ENCODE measurements at regions not wholly inside any gene's neighbourhood (a gene's known extent, or its start where the extent isn't known, plus 50 kb on each side); places are given as distances from the start of the nearest gene placed in this dataset.

GRCh38 chr9:27750566-27750965, 177.3 kb upstream of the C9orf72 start:
- TF ChIP-seq POLR2AphosphoS2 (IDR thresholded peaks at IDR 0.05; ENCODE audit: low read depth, low read length) (no peak), YY1 (IDR thresholded peaks at IDR 0.05; ENCODE audit: low read depth, low read length) (no peak), PKNOX1 (IDR thresholded peaks at IDR 0.05) (no peak), CTCF (IDR thresholded peaks at IDR 0.05 in 2 of 3, conservative IDR thresholded peaks at IDR 0.05 in 1 of 3; ENCODE audit: control insufficient read depth in 2 of 3, extremely low read depth in 1 of 3, insufficient read depth in 1 of 3, low read depth in 3 of 3, low read length in 3 of 3) (no peak), CEBPB (IDR thresholded peaks at IDR 0.05; ENCODE audit: borderline replicate concordance in 1 of 2, low read depth in 2 of 2, low read length in 2 of 2) (no peak), POLR2AphosphoS5 (IDR thresholded peaks at IDR 0.05; ENCODE audit: low read length) (no peak), RELB (IDR thresholded peaks at IDR 0.05; ENCODE audit: low read depth) (no peak), EZH2 (IDR thresholded peaks at IDR 0.05; ENCODE audit: borderline replicate concordance, control insufficient read depth, low read depth, low read length) (no peak), ZNF24 (IDR thresholded peaks at IDR 0.05) (no peak)
